PC-9 (cell line): ENCODE measurements at regions not wholly inside any gene's neighbourhood (a gene's known extent, or its start where the extent isn't known, plus 50 kb on each side); places are given as distances from the start of the nearest gene placed in this dataset.

ENCODE experiments used
- BruUV-seq: library from RNA; stranded (reverse); fragments of 400-500 nt; replicated peaks from 2 replicates; lab custom pipeline; 2021; lab: Mats Ljungman, UMichigan
- CTCF ChIA-PET: fragments of 300-600 bp; sonication (Branson Sonifier 250); formaldehyde crosslinking; loops from one replicate; lab custom pipeline; 2022; ENCODE audit warnings: antibody characterized with exemption; lab: Charles Lee
- POLR2A ChIA-PET: fragments of 300-600 bp; sonication (Branson Sonifier 250); formaldehyde crosslinking; loops from one replicate; lab custom pipeline; 2022; ENCODE audit warnings: antibody characterized with exemption; ENCODE audit not compliant: unreplicated experiment; lab: Charles Lee
- DNase-seq, 2 experiments: peaks; one replicate each; pipeline versions ENCODE4 v3.0.0 to v3.0.0-alpha.2; 2015 to 2022; ENCODE audit warnings: mixed read lengths in 1 of 2
- H2AFZ ChIP-seq: fragments of 200-600 bp; sonication (generic); 2 replicates; pipeline ENCODE4 v1.8.1; 2017; ENCODE audit warnings: antibody characterized with exemption
- H3F3A ChIP-seq: fragments of 200-600 bp; sonication (generic); 2 replicates; pipeline ENCODE4 v1.8.1; 2017; ENCODE audit warnings: antibody characterized with exemption, mild to moderate bottlenecking, low read depth; ENCODE audit not compliant: insufficient read depth
- H3K27ac ChIP-seq: fragments of 200-600 bp; sonication (generic); 2 replicates; pipeline ENCODE4 v1.6.1; 2016; ENCODE audit warnings: mixed run types
- H3K27me3 ChIP-seq: fragments of 200-600 bp; sonication (generic); 2 replicates; pipeline ENCODE4 v1.6.1; 2016; ENCODE audit warnings: low read depth, mixed run types; ENCODE audit not compliant: insufficient read depth
- H3K36me3 ChIP-seq: fragments of 200-600 bp; sonication (generic); 2 replicates; pipeline ENCODE4 v1.6.1; 2016; ENCODE audit warnings: low read depth, mixed run types
- H3K4me1 ChIP-seq: fragments of 200-600 bp; sonication (generic); replicated peaks from 2 replicates; pipeline ENCODE4 v1.6.1; 2016; ENCODE audit warnings: mixed run types; ENCODE audit not compliant: insufficient read depth
- H3K4me2 ChIP-seq: fragments of 200-600 bp; sonication (generic); 2 replicates; pipeline ENCODE4 v1.6.1; 2017; ENCODE audit warnings: mixed run types
- H3K4me3 ChIP-seq: fragments of 200-600 bp; sonication (generic); 2 replicates; pipeline ENCODE4 v1.6.1; 2016; ENCODE audit warnings: mixed run types
- H3K79me2 ChIP-seq: fragments of 200-600 bp; sonication (generic); 2 replicates; pipeline ENCODE4 v1.6.1; 2017; ENCODE audit warnings: low read depth, mixed run types
- H3K9me2 ChIP-seq: fragments of 200-600 bp; sonication (generic); 2 replicates; pipeline ENCODE4 v1.8.1; 2017; ENCODE audit warnings: mild to moderate bottlenecking; ENCODE audit not compliant: insufficient read depth
- H3K9me3 ChIP-seq: fragments of 200-600 bp; sonication (generic); 2 replicates; pipeline ENCODE4 v1.8.1; 2016; ENCODE audit warnings: low read depth; ENCODE audit not compliant: insufficient read depth
- H4K20me1 ChIP-seq: fragments of 200-600 bp; sonication (generic); 2 replicates; pipeline ENCODE4 v1.8.1; 2017; ENCODE audit not compliant: insufficient read depth
- CTCF ChIP-seq: fragments of 200-600 bp; sonication (generic); conservative IDR thresholded peaks from 2 replicates; pipeline ENCODE4 v1.6.1; 2017; ENCODE audit warnings: mixed run types, antibody characterized with exemption, mild to moderate bottlenecking, moderate library complexity
- EZH2 ChIP-seq: fragments of 200-600 bp; sonication (generic); IDR thresholded peaks from 2 replicates; pipeline ENCODE4 v1.8.0; 2017; ENCODE audit warnings: antibody characterized with exemption, low read depth
- intact Hi-C: fragments of 100-400 bp; cut with micrococcal nuclease; formaldehyde crosslinking; loops from one replicate; pipeline ENCODE4 v1.10.0; 2022; ENCODE audit not compliant: unreplicated experiment

GRCh38 chr12:68469113-68469512 lies 137.0 kb upstream of the MDM1 start:
- no TSS peak for BruUV-seq

GRCh38 chr12:68470664-68471328 lies 138.6 kb upstream of the MDM1 start:
- no peak for TF ChIP-seq CTCF
- no peak for TF ChIP-seq EZH2
- Histone ChIP-seq H4K20me1 (no peaks in the 10 kb centered on the region), H3K9me3 (no peaks in the 10 kb centered on the region), H3K79me2 (no peaks in the 10 kb centered on the region), H3K9me2 (0 out of 2 replicates have a peak, but pooled peaks cover 3% of the 10 kb centered on the region), H3F3A (no peaks in the 10 kb centered on the region), H3K4me1 (no peaks in the 10 kb centered on the region), H3K27ac (no peak overlapping the region), H3K4me2 (no peak overlapping the region), H3K4me3 (no peak overlapping the region), H3K27me3 (no peaks in the 10 kb centered on the region), H3K36me3 (no peaks in the 10 kb centered on the region), H2AFZ (no peak overlapping the region)
- ChIA-PET POLR2A (no interaction called here), CTCF (no interaction called here)
- DNase-seq = no peak
- intact Hi-C loops = no loop called here
- BruUV-seq = no TSS peak

More at GRCh38 chr12:68469113-68469512, 137.0 kb upstream of the MDM1 start:
- H3K9me2 ChIP-seq = 0 out of 2 replicates have a peak, but pooled peaks cover 3% of the 10 kb centered on the region
- H3K27ac ChIP-seq = no peak overlapping the region
- H3K4me1 ChIP-seq = no peaks in the 10 kb centered on the region
- no peak overlapping the region for H2AFZ ChIP-seq
- no peak overlapping the region for H3K4me2 ChIP-seq
- H3K4me3 ChIP-seq = no peak overlapping the region
- no peaks in the 10 kb centered on the region for H3K36me3 ChIP-seq
- H3K27me3 ChIP-seq = no peaks in the 10 kb centered on the region
- no peaks in the 10 kb centered on the region for H3K79me2 ChIP-seq
- no peaks in the 10 kb centered on the region for H3F3A ChIP-seq
- no peaks in the 10 kb centered on the region for H3K9me3 ChIP-seq
- ChIA-PET POLR2A (no interaction called here), CTCF (no interaction called here)
- no peak for DNase-seq
- TF ChIP-seq CTCF (no peak), EZH2 (no peak)
- no peaks in the 10 kb centered on the region for H4K20me1 ChIP-seq
- intact Hi-C loops = no loop called here

GRCh38 chr12:68474467-68475204 lies 136.1 kb upstream of the RAP1B start:
- no peak overlapping the region for H3K4me3 ChIP-seq
- no peaks in the 10 kb centered on the region for H3K36me3 ChIP-seq
- H4K20me1 ChIP-seq = no peaks in the 10 kb centered on the region
- TF ChIP-seq CTCF (no peak), EZH2 (no peak)
- CTCF ChIA-PET = interaction anchor here (0.6 kb wide), 1 partner anchor 143 kb away, joined by 3 read pairs; no protein-coding TSS in a partner anchor
- 0 out of 2 replicates have a peak, but pooled peaks cover 3% of the 10 kb centered on the region for H3K9me2 ChIP-seq
- H3F3A ChIP-seq = no peaks in the 10 kb centered on the region
- H3K9me3 ChIP-seq = no peaks in the 10 kb centered on the region
- H3K79me2 ChIP-seq = no peaks in the 10 kb centered on the region
- POLR2A ChIA-PET = interaction anchor here (0.6 kb wide), 1 partner anchor 49 kb away, joined by 4 read pairs; no protein-coding TSS in a partner anchor
- intact Hi-C loops = no loop called here
- H3K27ac ChIP-seq = no peak overlapping the region
- no peaks in the 10 kb centered on the region for H3K4me1 ChIP-seq
- H3K4me2 ChIP-seq = no peak overlapping the region
- no peaks in the 10 kb centered on the region for H3K27me3 ChIP-seq
- H2AFZ ChIP-seq = no peak overlapping the region
- no peak for DNase-seq
- no TSS peak for BruUV-seq
